OCI-LY7 (cell line): ENCODE measurements at regions not wholly inside any gene's neighbourhood (a gene's known extent, or its start where the extent isn't known, plus 50 kb on each side); places are given as distances from the start of the nearest gene placed in this dataset.

Experiments
- BruUV-seq: library from RNA; stranded (reverse); fragments of 400-500 nt; replicated peaks from 2 replicates; lab custom pipeline; 2021; lab: Mats Ljungman, UMichigan
- CTCF ChIA-PET: fragments of 300-600 bp; sonication (Branson Sonifier 250); formaldehyde crosslinking; loops from one replicate; lab custom pipeline; 2022; ENCODE audit warnings: antibody characterized with exemption; ENCODE audit not compliant: unreplicated experiment; lab: Charles Lee
- POLR2A ChIA-PET: fragments of 300-600 bp; sonication (Branson Sonifier 250); formaldehyde crosslinking; loops from one replicate; lab custom pipeline; 2022; ENCODE audit warnings: antibody characterized with exemption; lab: Charles Lee
- DNase-seq: peaks from one replicate; pipeline ENCODE4 v3.0.0-alpha.2; 2015; ENCODE audit warnings: low spot score
- H2AFZ ChIP-seq: fragments of 200-600 bp; sonication (generic), shearing (Covaris generic); 2 replicates; pipeline ENCODE4 v1.6.1; 2014; ENCODE audit warnings: mild to moderate bottlenecking, antibody characterized with exemption, low read length, moderate library complexity
- H3K27ac ChIP-seq: fragments of 200-600 bp; sonication (generic); 2 replicates; pipeline ENCODE4 v1.5.1; 2014; ENCODE audit warnings: mixed run types, low read depth, mild to moderate bottlenecking, moderate library complexity, low read length, inconsistent platforms; ENCODE audit not compliant: poor library complexity, severe bottlenecking
- H3K36me3 ChIP-seq: fragments of 200-600 bp; sonication (generic); 2 replicates; pipeline ENCODE4 v1.6.1; 2014; ENCODE audit warnings: mild to moderate bottlenecking, antibody characterized with exemption, low read length, moderate library complexity, mixed read lengths; ENCODE audit not compliant: insufficient read depth
- H3K4me1 ChIP-seq: fragments of 200-600 bp; sonication (generic); 2 replicates; pipeline ENCODE4 v1.5.1; 2014; ENCODE audit warnings: mild to moderate bottlenecking, low read length; ENCODE audit not compliant: insufficient read depth, poor library complexity, severe bottlenecking
- H3K4me2 ChIP-seq: fragments of 200-600 bp; sonication (generic); 2 replicates; pipeline ENCODE4 v1.6.1; 2014; ENCODE audit warnings: mild to moderate bottlenecking, low read length
- H3K4me3 ChIP-seq: fragments of 200-600 bp; sonication (generic); 2 replicates; pipeline ENCODE4 v1.5.1; 2014; ENCODE audit warnings: mild to moderate bottlenecking, low read depth, low read length; ENCODE audit not compliant: poor library complexity, severe bottlenecking
- H3K79me2 ChIP-seq: fragments of 200-600 bp; sonication (generic); 2 replicates; pipeline ENCODE4 v1.6.1; 2016; ENCODE audit warnings: low read depth, mild to moderate bottlenecking, low read length, moderate library complexity, mixed read lengths; ENCODE audit not compliant: insufficient read depth
- H3K9me2 ChIP-seq: fragments of 200-600 bp; sonication (generic); 2 replicates; pipeline ENCODE4 v1.6.1; 2016; ENCODE audit warnings: mild to moderate bottlenecking, low read length, mixed read lengths; ENCODE audit not compliant: insufficient read depth
- H3K9me3 ChIP-seq: fragments of 200-600 bp; sonication (generic); 2 replicates; pipeline ENCODE4 v1.6.1; 2014; ENCODE audit warnings: mild to moderate bottlenecking, mixed run types, low read length, mixed read lengths
- H4K20me1 ChIP-seq: fragments of 200-600 bp; sonication (generic); 2 replicates; pipeline ENCODE4 v1.6.1; 2014; ENCODE audit warnings: mild to moderate bottlenecking, antibody characterized with exemption, low read length, moderate library complexity, mixed read lengths; ENCODE audit not compliant: insufficient read depth
- CTCF ChIP-seq: fragments of 200-600 bp; sonication (generic); conservative IDR thresholded peaks from 2 replicates; pipeline ENCODE4 v1.5.1; 2014; ENCODE audit warnings: mild to moderate bottlenecking, antibody characterized with exemption, low read length, moderate library complexity, mixed read lengths
- EZH2phosphoT487 ChIP-seq: fragments of 200-600 bp; sonication (generic); IDR thresholded peaks from 2 replicates; pipeline ENCODE4 v1.6.1; 2018; ENCODE audit warnings: low read depth, borderline replicate concordance, mild to moderate bottlenecking, mixed run types, antibody characterized with exemption, low read length, moderate library complexity, mixed read lengths
- intact Hi-C: fragments of 100-400 bp; cut with micrococcal nuclease; formaldehyde crosslinking; loops from one replicate; pipeline ENCODE4 v1.10.0; 2022; ENCODE audit not compliant: unreplicated experiment

- CTCF ChIA-PET: no interaction called here
- intact Hi-C loops: no loop called here
- no TSS peak for BruUV-seq
- Histone ChIP-seq H3K36me3 (no peaks in the 10 kb centered on the region), H3K9me2 (no peaks in the 10 kb centered on the region), H3K4me1 (no peaks in the 10 kb centered on the region), H3K79me2 (no peaks in the 10 kb centered on the region), H4K20me1 (no peaks in the 10 kb centered on the region), H3K4me2 (no peak overlapping the region), H3K27ac (no peak overlapping the region), H2AFZ (no peak overlapping the region), H3K4me3 (no peak overlapping the region), H3K9me3 (no peaks in the 10 kb centered on the region)
- TF ChIP-seq CTCF (no peak), EZH2phosphoT487 (no peak)
- POLR2A ChIA-PET: no interaction called here
- DNase-seq: no peak
Measured at GRCh38 chr14:29278301-29279263, 512.0 kb downstream of the FOXG1 start.

GRCh38 chr14:29282169-29282568 lies 515.6 kb downstream of the FOXG1 start:
- H2AFZ ChIP-seq: no peak overlapping the region

More at GRCh38 chr14:29282169-29282568, 515.6 kb downstream of the FOXG1 start:
- Histone ChIP-seq H3K4me3 (no peak overlapping the region), H3K27ac (no peak overlapping the region), H3K79me2 (no peaks in the 10 kb centered on the region), H3K4me2 (no peak overlapping the region), H3K36me3 (no peaks in the 10 kb centered on the region), H3K9me3 (no peaks in the 10 kb centered on the region), H3K4me1 (no peaks in the 10 kb centered on the region), H4K20me1 (no peaks in the 10 kb centered on the region), H3K9me2 (no peaks in the 10 kb centered on the region)
- BruUV-seq: no TSS peak
- no peak for DNase-seq
- intact Hi-C loops: no loop called here
- TF ChIP-seq CTCF (no peak), EZH2phosphoT487 (no peak)
- POLR2A ChIA-PET: no interaction called here
- CTCF ChIA-PET: no interaction called here
